Stimulated activated CD8-positive, alpha-beta memory T cell treated with anti-CD3 and anti-CD28 coated beads, Interleukin-12 subunit alpha, Interleukin-12 subunit beta, amount 100 ng/mL, for 1 hour (primary cell): ENCODE measurements at regions not wholly inside any gene's neighbourhood (a gene's known extent, or its start where the extent isn't known, plus 50 kb on each side); places are given as distances from the start of the nearest gene placed in this dataset.

Experiments used
- DNase-seq: peaks from one replicate; pipeline ENCODE4 v3.0.0-alpha.2; 2020; ENCODE audit warnings: low read depth

DNA sequence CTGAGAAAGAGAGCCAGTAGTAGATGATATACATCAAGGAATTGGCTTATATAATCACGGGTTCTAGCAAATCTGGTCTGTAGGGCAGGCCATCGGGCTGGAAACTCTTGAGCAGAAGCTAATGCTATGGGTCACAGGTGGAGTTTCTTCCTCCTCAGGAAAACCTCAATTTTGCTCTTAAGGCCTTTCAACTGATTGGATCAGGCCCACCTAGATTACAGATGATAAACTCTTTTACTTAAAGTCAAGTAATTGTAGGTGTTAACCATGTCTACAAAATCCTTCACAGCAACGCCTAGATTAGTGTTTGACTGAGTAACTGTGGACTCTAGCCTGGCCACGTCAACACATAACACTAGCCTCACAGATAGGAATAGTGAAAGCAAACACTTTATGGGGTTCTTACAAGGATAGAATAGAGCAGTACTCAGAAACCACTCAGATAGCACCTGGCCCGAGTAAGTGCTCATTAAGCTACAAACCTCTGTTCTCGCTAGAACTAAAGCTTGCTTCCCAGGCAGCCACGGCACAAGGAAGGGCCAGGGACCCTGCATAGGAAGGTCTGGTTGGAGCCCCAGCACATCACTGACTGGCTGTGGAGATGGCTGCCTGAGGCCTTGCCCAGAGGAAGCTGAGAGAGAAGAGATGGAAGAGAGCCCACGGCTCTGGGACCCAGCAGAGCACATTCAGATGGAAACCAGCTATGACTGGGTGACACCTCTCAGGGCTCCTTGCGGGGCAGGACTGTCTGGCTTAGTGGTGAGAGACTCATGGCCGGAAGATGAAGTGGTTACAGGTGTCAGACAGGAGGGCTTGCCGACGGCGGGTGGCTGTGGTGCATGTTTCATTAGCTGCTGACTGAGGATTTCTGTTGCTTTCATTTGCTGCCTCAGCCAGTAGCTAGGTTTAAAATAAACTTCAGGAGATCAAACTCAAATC lies 202.5 kb upstream of the TLE3 start:
- peak; percentile 57 for DNase-seq

- no peak for DNase-seq
Observed at GRCh38 chr15:70297465-70298058, 199.8 kb upstream of the TLE3 start.

DNA sequence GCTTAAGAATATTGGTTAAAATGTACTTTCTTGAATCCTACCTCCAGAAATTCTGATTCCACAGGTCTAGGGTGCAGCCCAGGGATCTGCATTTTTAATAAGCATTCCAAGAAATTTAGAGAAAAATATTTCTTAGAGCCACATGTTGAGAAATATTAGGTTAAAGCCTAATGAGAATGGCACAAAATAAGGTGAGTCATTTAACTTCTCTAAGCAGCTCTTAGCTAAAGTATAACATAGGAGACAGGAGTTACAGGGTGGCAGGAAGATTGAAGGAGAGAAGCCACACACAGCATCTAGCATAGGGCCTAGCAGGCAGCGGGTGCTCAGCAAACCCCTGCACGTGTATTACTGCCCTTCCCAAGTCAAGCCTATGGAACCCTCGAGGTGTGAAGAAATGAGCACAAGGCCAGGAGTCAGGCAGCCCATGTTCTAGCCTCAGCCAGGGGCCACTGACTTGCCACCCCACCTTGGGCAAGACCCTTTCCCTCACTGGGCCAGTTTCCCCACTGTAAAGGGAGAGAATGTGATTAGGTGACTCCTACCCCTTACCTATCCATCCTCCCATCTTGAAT lies 197.1 kb upstream of the TLE3 start:
- DNase-seq = no peak

GRCh38 chr15:70293591-70294470 lies 196.1 kb upstream of the TLE3 start:
- no peak for DNase-seq

DNA sequence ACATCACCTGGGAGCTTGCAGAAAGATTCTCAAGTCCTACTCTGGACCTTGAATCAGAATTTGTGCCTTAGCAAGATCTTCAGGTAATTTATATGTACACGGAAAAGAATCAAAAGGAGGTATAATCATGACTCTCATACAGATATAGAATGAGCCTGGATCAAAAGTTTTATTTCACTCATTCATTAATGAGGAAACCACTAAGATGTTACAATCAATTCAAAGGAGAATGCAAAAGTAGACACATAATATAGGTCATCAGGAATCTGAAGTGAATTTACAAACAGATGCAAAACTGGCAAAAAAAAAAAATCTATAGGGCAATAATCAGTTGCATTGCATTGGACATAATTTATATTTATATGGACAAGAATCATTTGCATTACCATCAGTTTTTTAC lies 195.4 kb upstream of the TLE3 start:
- no peak for DNase-seq

- DNase-seq = no peak
Observed at GRCh38 chr15:70292076-70292760, 194.5 kb upstream of the TLE3 start.

DNA sequence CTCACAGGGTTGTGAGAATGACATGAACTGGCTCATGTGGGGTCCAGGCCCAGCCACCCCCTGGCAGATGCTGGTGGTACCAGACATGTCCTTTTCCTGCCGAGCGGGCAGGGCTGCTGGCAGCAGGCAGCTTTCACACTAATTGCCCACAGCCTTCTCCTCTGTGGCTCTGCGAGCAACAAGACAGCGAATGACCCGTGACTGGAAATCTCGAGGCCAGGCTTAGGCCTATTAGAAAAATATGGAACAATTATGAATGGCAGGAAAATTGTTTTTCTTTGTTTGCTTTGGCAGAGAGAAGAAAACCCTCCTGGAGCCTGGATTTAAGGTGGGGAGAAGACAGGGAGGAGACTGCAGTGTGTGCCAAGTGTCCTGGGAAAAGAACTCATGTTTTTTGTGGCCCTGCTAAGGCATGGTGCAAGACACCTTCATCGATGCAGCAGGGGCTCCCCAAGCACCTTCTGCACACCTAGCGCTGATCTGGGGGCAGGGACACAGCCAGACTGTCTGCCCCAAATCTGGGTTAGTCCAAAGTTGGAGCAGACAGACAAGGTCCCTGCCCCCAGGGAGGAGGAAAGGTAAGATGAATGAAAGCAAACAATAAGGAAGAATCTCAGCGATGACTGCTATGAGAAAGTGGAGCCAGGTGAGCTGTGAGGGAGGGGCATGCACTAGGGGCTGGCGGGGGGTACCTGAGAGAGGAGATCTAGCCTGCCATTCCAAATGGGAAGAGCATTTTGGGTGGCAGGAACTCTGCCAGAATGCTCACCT lies 193.8 kb upstream of the TLE3 start:
- no peak for DNase-seq

- no peak for DNase-seq
Observed at GRCh38 chr15:70290708-70291107, 193.0 kb upstream of the TLE3 start.

DNA sequence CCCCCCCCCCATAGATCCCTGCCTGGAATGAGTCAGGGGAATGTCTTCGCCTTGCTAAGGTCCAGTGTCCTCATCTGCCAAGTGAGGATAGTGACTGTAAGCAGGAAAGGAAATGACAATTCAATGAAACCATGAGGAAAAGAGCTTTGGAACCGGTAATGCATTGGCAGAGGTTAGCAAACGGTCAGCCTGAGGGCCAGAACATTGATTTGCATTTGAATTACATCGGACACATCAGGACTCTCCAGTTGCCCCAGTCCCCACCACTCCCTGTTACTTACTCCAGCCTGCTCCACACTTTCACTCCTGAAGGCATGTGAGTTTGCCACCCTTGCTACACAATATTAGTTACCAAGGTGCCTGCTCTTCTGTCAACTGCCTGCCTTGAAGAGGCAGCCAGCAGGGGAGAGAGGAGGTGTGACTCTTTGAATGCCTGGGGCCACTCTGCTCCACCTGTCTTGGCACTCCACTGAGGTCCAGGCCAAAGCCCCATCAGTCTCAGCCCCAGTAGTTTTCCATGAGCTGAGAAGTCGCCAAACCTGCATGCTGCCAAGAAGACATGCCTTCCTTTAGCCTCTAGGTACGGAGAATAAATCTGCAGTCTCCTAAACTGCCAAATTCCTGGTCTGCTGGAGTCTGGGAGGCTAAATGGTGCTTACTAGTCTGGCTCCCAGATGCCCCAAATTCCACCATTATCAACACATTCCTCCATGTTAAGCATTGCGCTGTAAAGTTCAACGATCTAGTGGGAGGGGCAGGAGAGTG lies 191.7 kb upstream of the TLE3 start:
- DNase-seq = no peak

- no peak for DNase-seq
Observed at GRCh38 chr15:70286113-70286806, 188.5 kb upstream of the TLE3 start.

DNA sequence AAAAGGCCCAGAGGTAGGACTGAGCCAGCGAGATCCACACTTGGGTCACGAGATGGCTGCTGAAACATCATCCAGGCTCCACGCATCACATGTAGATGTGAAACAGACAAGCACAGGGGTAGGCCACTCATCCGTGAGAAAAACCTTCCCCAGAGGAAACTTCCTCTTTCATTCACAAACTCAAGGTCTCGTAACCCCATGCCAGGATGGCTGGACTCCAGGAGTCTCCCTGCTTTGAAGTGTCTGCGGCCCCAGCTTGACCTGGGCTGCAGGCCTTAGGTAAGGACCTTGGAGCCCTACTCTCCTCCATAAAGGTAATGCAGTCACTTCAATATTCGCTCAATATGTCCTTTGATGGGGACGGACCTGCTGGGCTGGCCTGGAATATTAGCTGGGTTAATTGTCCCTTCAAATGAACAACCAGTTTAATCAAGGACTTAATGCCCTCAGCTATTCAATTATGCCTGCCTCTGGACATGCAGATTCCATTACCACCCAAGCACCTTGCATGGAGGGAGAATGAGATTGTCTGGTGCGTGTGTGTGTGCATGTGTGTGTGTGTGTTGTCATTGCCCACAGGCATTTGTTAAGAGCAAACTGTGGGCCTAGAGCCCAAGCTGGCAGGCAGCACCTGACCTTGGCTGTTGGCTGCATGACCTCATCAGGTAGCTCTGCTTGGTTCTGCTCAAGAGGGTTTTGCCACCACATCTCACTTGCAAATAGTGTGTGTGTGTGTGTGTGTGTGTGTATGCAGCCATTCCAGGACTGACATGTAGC lies 186.9 kb upstream of the TLE3 start:
- no peak for DNase-seq

DNA sequence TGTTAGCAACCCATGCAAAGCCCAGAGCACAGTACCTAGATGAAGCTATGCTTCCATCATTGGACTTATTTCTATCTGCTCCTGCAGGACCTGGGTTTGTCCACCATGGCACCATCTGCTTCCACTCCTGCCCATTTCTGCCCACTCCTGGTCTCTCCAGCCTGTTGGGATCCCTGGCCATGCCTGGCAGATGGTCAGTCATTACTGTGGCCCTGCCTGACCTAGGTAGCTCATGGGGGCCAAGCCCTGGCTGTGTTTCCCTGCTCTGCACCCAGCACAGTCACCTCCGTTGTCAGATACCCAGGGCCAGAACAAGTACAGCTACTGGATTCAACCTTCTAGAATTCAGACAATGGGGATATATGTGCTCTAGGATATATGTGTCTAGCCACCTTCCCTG lies 185.8 kb upstream of the TLE3 start:
- no peak for DNase-seq

DNA sequence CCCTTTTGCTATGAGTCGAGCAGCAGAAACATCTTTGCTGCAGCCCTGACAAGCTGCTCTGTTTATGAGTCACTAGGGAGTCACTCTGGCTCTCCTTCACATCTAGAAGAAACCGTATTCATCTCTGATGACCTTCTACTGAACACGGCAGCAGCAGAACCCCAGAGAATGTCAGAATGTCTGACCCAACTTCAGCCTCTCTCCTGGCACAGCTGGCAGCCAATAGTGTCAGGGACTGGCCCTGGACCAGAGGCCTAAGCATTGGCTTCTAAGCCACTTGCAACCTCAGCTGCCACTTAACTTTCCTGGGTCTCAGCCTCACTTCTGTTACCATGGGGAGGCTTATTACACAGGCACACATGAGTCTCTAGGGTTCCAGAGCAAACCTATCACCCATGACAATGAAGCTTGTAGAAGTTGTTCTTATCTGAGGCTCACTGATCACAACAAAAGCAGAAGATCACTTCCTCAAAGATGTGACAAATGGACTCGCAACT lies 184.1 kb upstream of the TLE3 start:
- no peak for DNase-seq

- no peak for DNase-seq
Observed at GRCh38 chr15:70281261-70281810, 183.6 kb upstream of the TLE3 start.

DNA sequence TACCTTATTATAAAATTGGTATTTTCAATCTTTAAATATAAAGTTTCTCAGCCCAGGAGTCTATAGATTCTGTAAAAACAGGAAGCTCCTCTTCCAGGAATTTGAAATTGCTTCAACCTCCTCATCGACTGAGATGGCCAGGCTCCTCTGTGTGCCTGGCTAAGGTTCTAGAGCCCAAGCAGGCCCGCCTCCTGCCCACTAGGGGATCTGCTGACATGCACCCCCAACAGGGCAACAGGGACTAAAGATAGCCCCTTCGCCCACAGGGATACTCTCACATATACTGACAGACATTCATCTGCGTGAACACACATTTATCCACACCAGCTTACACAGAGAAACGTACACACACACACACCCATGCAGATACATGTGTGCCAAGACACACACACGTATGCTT lies 183.1 kb upstream of the TLE3 start:
- DNase-seq = no peak

DNA sequence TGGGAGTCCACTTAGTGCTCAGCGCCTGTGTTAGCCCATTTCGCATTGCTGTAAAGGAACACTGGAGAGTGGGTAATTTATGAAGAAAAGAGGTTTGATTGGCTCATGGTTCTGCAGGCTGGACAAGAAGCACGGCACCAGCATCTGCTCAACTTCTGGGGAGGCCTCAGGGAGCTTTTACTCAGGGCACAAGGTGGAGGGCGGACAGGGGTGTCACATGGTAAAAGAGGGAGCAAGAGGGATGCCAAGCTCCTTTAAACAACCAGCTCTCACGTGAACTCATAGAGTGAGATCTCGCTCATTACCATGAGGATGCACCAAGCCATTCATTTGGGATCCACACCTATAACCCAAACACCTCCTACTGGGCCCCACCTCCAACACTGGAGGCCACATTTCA lies 181.4 kb upstream of the TLE3 start:
- DNase-seq = no peak

DNA sequence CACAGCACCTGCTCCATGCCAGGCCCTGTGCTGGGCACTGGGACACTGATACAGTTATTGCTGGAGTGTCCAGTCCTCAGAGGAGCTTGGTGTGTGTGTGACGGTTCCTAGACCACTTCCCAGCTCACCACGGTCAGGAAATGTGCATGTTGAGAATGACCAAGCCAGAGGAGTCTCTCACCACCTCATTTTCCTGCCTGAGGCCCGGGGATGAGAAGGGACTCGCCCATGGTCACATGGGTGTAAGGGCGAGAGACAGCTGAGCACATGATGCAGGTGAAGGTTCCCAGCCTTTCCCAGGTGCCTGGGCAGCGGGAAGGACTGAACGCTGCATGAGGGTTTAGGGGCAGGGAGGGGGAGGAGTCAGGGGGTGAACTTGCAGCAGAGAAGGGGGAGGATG lies 180.9 kb upstream of the TLE3 start:
- no peak for DNase-seq

- DNase-seq = no peak
Observed at GRCh38 chr15:70277556-70277955, 179.8 kb upstream of the TLE3 start.
